HepG2 (cell line): ENCODE measurements at regions not wholly inside any gene's neighbourhood (a gene's known extent, or its start where the extent isn't known, plus 50 kb on each side); places are given as distances from the start of the nearest gene placed in this dataset.

Experiments used
- CREB1 ChIP-seq, 2 experiments: fragments of 450-650 bp in 1 of 2; IDR thresholded peaks; 2 replicates each; pipeline ENCODE4 v1.6.1; 2016 to 2017; ENCODE audit warnings: control low read depth in 1 of 2, mild to moderate bottlenecking in 1 of 2, missing compliant biosample characterization in 1 of 2, missing genetic modification characterization in 1 of 2
- FOXM1 ChIP-seq: sonication (generic); formaldehyde crosslinking; IDR thresholded peaks from 2 replicates; pipeline ENCODE4 v1.5.0; 2020; ENCODE audit warnings: missing genetic modification reagents
- MAFG ChIP-seq: sonication (generic); formaldehyde crosslinking; IDR thresholded peaks from 2 replicates; pipeline ENCODE4 v1.5.1; 2020; ENCODE audit warnings: mild to moderate bottlenecking, missing genetic modification reagents
- RAD21 ChIP-seq: fragments of 450-650 bp; formaldehyde crosslinking; IDR thresholded peaks from 2 replicates; pipeline ENCODE4 v1.5.0; 2020; ENCODE audit warnings: mild to moderate bottlenecking
- SALL1 ChIP-seq: sonication (generic); formaldehyde crosslinking; IDR thresholded peaks from 2 replicates; pipeline ENCODE4 v1.8.0; 2022; ENCODE audit warnings: mild to moderate bottlenecking, missing genetic modification reagents
- ZNF143 ChIP-seq: sonication (generic); formaldehyde crosslinking; IDR thresholded peaks from 2 replicates; pipeline ENCODE4 v1.4.0; 2020; ENCODE audit warnings: missing genetic modification reagents
- ZNF274 ChIP-seq: sonication (generic); formaldehyde crosslinking; IDR thresholded peaks from 2 replicates; pipeline ENCODE4 v1.5.1; 2020; ENCODE audit warnings: mild to moderate bottlenecking, missing genetic modification reagents
- ZNF335 ChIP-seq: sonication (generic); formaldehyde crosslinking; IDR thresholded peaks from 2 replicates; pipeline ENCODE4 v1.4.0; 2020; ENCODE audit warnings: missing genetic modification reagents
- ZNF546 ChIP-seq: sonication (generic); formaldehyde crosslinking; conservative IDR thresholded peaks from 2 replicates; pipeline ENCODE4 v1.8.1; 2023; ENCODE audit warnings: mild to moderate bottlenecking, missing genetic modification reagents
- ZNF766 ChIP-seq: sonication (generic); formaldehyde crosslinking; IDR thresholded peaks from 2 replicates; pipeline ENCODE4 v1.5.0; 2020; ENCODE audit warnings: missing genetic modification reagents, borderline replicate concordance
- TF ChIP-seq, protein P1 (sequence below): sonication (generic); formaldehyde crosslinking; conservative IDR thresholded peaks from 2 replicates; pipeline ENCODE4 v1.4.0; 2020; ENCODE audit warnings: missing genetic modification reagents
- TF ChIP-seq, protein P2 (sequence below): sonication (generic); formaldehyde crosslinking; IDR thresholded peaks from 2 replicates; pipeline ENCODE4 v1.4.0; 2020; ENCODE audit warnings: mild to moderate bottlenecking, missing genetic modification reagents, borderline replicate concordance
- TF ChIP-seq, protein P3 (sequence below): sonication (generic); formaldehyde crosslinking; IDR thresholded peaks from 2 replicates; pipeline ENCODE4 v1.5.0; 2020; ENCODE audit warnings: mild to moderate bottlenecking, missing genetic modification reagents, moderate library complexity
- TF ChIP-seq, protein P4 (sequence below), 2 experiments: IDR thresholded peaks; 2 replicates each; pipeline ENCODE4 v1.6.1; 2011 to 2012; ENCODE audit warnings: low read length in 2 of 2, borderline replicate concordance in 1 of 2, low read depth in 1 of 2, mild to moderate bottlenecking in 1 of 2, moderate library complexity in 1 of 2

DNA sequence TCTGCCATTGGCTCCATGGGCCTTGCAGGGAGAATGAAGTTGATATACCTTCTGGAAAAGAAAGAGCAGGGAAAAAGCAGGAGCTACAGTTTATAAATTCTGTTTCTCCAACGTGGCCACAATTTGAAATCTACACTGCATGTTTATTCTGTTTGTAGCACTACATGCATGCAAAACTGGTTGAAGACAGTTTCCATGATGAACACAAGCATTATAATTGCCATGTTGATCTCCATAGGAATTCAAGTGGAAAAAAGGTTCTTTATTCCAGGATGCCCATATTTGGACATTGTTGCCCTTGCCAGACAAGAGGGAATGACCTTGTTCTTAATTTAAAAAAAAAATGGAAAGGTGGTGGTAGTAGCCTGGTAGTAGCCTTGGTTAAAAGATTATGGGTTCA is 69.2 kb upstream of the PALM2AKAP2 start:
- TF ChIP-seq, protein P1, sequence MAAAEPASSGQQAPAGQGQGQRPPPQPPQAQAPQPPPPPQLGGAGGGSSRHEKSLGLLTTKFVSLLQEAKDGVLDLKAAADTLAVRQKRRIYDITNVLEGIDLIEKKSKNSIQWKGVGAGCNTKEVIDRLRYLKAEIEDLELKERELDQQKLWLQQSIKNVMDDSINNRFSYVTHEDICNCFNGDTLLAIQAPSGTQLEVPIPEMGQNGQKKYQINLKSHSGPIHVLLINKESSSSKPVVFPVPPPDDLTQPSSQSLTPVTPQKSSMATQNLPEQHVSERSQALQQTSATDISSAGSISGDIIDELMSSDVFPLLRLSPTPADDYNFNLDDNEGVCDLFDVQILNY (CRISPR knock-in tag) = no peak
- TF ChIP-seq, protein P2, sequence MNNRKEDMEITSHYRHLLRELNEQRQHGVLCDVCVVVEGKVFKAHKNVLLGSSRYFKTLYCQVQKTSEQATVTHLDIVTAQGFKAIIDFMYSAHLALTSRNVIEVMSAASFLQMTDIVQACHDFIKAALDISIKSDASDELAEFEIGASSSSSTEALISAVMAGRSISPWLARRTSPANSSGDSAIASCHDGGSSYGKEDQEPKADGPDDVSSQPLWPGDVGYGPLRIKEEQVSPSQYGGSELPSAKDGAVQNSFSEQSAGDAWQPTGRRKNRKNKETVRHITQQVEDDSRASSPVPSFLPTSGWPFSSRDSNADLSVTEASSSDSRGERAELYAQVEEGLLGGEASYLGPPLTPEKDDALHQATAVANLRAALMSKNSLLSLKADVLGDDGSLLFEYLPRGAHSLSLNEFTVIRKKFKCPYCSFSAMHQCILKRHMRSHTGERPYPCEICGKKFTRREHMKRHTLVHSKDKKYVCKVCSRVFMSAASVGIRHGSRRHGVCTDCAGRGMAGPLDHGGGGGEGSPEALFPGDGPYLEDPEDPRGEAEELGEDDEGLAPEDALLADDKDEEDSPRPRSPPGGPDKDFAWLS (CRISPR knock-in tag) = no peak
- TF ChIP-seq, protein P3, sequence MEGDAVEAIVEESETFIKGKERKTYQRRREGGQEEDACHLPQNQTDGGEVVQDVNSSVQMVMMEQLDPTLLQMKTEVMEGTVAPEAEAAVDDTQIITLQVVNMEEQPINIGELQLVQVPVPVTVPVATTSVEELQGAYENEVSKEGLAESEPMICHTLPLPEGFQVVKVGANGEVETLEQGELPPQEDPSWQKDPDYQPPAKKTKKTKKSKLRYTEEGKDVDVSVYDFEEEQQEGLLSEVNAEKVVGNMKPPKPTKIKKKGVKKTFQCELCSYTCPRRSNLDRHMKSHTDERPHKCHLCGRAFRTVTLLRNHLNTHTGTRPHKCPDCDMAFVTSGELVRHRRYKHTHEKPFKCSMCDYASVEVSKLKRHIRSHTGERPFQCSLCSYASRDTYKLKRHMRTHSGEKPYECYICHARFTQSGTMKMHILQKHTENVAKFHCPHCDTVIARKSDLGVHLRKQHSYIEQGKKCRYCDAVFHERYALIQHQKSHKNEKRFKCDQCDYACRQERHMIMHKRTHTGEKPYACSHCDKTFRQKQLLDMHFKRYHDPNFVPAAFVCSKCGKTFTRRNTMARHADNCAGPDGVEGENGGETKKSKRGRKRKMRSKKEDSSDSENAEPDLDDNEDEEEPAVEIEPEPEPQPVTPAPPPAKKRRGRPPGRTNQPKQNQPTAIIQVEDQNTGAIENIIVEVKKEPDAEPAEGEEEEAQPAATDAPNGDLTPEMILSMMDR (CRISPR knock-in tag) = no peak
- no peak for TF ChIP-seq ZNF546 (CRISPR knock-in tag)
- TF ChIP-seq ZNF143 (CRISPR knock-in tag) = no peak
- TF ChIP-seq ZNF274 (CRISPR knock-in tag) = no peak
- TF ChIP-seq, protein P4, sequence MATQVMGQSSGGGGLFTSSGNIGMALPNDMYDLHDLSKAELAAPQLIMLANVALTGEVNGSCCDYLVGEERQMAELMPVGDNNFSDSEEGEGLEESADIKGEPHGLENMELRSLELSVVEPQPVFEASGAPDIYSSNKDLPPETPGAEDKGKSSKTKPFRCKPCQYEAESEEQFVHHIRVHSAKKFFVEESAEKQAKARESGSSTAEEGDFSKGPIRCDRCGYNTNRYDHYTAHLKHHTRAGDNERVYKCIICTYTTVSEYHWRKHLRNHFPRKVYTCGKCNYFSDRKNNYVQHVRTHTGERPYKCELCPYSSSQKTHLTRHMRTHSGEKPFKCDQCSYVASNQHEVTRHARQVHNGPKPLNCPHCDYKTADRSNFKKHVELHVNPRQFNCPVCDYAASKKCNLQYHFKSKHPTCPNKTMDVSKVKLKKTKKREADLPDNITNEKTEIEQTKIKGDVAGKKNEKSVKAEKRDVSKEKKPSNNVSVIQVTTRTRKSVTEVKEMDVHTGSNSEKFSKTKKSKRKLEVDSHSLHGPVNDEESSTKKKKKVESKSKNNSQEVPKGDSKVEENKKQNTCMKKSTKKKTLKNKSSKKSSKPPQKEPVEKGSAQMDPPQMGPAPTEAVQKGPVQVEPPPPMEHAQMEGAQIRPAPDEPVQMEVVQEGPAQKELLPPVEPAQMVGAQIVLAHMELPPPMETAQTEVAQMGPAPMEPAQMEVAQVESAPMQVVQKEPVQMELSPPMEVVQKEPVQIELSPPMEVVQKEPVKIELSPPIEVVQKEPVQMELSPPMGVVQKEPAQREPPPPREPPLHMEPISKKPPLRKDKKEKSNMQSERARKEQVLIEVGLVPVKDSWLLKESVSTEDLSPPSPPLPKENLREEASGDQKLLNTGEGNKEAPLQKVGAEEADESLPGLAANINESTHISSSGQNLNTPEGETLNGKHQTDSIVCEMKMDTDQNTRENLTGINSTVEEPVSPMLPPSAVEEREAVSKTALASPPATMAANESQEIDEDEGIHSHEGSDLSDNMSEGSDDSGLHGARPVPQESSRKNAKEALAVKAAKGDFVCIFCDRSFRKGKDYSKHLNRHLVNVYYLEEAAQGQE (IDR thresholded peaks at IDR 0.05; ENCODE audit: borderline replicate concordance in 1 of 2, low read depth in 1 of 2, low read length in 2 of 2) = no peak
- no peak for TF ChIP-seq ZNF766 (CRISPR knock-in tag)
- no peak for TF ChIP-seq CREB1 (IDR thresholded peaks at IDR 0.05)
- TF ChIP-seq CREB1 (CRISPR knock-in tag; IDR thresholded peaks at IDR 0.05) = no peak
- TF ChIP-seq RAD21 (CRISPR knock-in tag) = no peak
- no peak for TF ChIP-seq SALL1
- TF ChIP-seq MAFG (CRISPR knock-in tag) = no peak
- no peak for TF ChIP-seq ZNF335 (CRISPR knock-in tag)
- no peak for TF ChIP-seq FOXM1 (CRISPR knock-in tag)
